ENCODE measurements at regions not wholly inside any gene's neighbourhood (a gene's known extent, or its start where the extent isn't known, plus 50 kb on each side); places are given as distances from the start of the nearest gene placed in this dataset.

DNA sequence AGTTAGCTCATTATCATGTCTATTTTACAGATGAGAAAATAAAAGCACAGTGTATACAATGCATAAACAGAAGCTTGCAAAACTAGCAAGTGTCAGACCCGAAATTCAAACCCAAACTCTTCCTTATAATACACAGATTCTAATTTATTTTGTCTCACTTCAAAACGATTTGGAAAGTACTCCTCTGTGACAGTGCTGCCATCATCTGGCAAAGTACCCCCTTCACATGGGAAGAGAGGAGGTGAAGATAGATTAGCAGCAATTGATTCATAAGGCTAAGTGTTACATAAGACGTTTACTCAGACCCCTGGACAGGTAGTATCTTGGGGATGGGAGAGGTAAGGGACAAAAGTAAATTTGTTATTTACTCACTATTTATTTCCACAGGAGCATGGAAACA lies 744.0 kb upstream of the SGO1 start:
- TF ChIP-seq, protein P1, sequence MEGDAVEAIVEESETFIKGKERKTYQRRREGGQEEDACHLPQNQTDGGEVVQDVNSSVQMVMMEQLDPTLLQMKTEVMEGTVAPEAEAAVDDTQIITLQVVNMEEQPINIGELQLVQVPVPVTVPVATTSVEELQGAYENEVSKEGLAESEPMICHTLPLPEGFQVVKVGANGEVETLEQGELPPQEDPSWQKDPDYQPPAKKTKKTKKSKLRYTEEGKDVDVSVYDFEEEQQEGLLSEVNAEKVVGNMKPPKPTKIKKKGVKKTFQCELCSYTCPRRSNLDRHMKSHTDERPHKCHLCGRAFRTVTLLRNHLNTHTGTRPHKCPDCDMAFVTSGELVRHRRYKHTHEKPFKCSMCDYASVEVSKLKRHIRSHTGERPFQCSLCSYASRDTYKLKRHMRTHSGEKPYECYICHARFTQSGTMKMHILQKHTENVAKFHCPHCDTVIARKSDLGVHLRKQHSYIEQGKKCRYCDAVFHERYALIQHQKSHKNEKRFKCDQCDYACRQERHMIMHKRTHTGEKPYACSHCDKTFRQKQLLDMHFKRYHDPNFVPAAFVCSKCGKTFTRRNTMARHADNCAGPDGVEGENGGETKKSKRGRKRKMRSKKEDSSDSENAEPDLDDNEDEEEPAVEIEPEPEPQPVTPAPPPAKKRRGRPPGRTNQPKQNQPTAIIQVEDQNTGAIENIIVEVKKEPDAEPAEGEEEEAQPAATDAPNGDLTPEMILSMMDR (IDR thresholded peaks at IDR 0.05), result no peak
- TF ChIP-seq POLR2A (IDR thresholded peaks at IDR 0.05), result no peak
- no peak for TF ChIP-seq POLR2AphosphoS5 (IDR thresholded peaks at IDR 0.05; ENCODE audit: insufficient read depth in 1 of 2, low read depth in 1 of 2)

All from vagina (tissue), 2 donors.